ENCODE measurements at regions not wholly inside any gene's neighbourhood (a gene's known extent, or its start where the extent isn't known, plus 50 kb on each side); places are given as distances from the start of the nearest gene placed in this dataset.
A peak's percentile ranks its signal among the peaks of the same experiment; 100 is the strongest.
"Not testable (repeated sequence)": the region's sequence is repeated elsewhere in the genome, so short reads cannot be mapped to it uniquely, and the experiment has no call there.

DNA sequence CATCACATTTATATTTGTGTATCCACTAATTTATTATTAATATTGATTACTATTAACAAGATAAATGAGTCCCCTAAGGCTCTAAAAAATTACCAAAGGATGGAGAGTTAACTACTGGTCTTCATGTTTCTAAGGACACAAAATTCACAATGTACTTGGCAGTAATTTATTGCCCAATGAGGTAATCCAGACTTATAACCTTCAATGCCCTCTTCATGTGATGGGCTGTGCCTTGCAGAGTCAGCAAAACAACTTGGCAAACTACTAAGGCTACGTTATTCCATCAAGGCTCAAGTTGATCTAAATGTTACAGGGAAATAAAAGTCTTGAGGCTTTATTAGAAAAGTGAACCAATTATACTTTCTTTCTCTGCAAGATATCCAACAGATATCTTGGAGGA lies 804.9 kb upstream of the NXPH2 start:
- DNase-seq, result no peak

DNA sequence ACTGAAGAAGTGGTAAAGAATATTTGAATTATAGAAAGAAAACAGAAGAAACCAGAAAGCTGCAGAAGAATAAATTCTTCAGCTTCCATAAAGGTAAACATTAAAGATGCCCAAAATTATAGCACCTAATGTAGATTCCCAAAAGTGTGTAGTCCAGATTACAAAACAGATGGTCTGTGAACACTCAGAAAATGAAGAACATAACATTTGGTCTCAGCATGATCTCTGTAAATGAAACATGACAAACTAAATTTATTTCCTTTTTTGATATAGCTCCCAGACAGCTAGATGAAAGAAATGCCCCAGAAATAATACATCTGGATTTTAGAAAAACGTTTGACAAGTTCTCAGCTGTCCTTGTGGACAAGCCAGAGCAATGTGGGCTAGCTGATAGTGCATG lies 794.2 kb upstream of the NXPH2 start:
- no peak for DNase-seq

DNA sequence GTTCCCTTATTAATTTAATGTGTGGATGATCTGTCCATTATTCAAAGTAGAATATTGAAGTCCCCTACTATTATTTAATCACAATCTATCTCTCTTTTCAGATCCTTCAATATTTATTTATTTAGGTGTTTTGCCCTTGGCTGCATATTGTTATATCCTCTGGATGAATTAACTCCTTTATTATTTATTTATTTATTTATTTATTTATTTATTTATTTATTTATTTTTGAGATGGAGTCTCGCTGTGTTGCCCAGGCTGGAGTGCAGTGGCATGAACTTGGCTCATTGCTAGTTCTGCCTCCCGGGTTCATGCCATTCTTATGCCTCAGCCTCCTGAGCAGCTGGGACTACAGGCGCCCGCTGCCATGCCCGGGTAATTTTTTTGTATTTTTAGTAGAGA lies 776.6 kb upstream of the NXPH2 start:
- DNase-seq, result no peak

- DNase-seq, result no peak
Observed at GRCh38 chr2:139550873-139551272, 770.7 kb upstream of the NXPH2 start.

- DNase-seq, result no peak
Observed at GRCh38 chr2:139550341-139550740, 770.2 kb upstream of the NXPH2 start.

GRCh38 chr2:139544186-139544851 lies 764.1 kb upstream of the NXPH2 start:
- DNase-seq, result no peak

- not testable (repeated sequence) for DNase-seq
Observed at GRCh38 chr2:139538332-139539020, 758.3 kb upstream of the NXPH2 start.

DNA sequence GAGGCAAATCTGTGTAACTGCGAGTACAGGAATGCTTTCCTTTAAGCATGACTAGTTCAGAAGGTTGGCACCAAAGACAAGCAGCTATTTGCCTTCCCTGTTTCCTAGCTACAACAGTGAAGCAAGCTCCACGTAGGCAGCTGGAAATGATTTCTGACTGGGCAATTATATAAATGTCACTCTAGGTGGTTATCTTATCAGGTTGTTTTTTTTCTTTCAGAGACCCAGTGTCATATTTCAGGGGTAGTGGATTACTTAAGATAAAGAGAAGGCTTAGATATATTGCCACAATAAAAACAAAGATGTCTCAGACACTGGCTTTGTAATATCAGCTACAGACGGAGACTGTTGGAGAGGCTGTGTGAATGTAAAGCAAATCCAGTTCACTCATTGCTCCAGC lies 748.9 kb upstream of the NXPH2 start:
- no peak for DNase-seq

DNA sequence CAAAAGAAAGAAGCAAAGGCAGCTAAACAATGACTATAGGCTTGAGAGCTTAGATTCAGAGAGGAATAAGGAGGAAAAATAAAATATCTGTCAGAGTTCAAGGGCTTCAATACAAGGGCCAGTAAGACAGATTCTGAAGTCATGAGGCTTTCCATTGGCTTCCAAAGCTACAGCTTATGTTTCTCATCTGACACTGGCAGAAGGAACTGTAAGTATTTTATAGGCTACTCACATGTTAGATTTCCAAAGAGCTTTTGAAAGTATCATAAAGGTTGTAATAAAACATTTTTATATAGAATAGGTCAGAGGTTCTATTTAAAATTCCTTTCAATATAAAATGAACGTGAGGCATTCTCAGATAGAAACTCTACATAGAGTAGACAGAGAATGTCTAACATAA lies 746.6 kb upstream of the NXPH2 start:
- no peak for DNase-seq

DNA sequence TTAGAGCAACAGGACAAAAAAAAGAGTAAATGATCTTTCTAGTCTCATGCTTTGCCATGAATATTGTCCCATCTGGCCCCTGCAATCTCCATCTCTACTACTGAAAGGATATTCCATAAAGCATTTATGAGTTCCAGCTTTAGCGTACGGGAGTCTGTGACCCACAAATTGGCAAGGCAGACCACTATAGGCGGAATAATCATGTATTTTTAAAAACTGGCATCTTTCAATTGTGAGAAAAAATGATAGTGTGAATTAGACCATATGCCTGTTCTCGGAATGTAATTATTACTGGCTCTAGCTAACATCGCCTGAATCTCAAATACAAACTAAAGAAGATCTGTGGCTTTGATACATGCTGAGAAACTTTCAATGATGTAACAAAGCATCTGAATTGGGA lies 738.1 kb upstream of the NXPH2 start:
- peak in 10 of 58 donors; percentile 2 to 29 (median 6) for DNase-seq

GRCh38 chr2:139514951-139515350 lies 734.8 kb upstream of the NXPH2 start:
- DNase-seq, result no peak

DNA sequence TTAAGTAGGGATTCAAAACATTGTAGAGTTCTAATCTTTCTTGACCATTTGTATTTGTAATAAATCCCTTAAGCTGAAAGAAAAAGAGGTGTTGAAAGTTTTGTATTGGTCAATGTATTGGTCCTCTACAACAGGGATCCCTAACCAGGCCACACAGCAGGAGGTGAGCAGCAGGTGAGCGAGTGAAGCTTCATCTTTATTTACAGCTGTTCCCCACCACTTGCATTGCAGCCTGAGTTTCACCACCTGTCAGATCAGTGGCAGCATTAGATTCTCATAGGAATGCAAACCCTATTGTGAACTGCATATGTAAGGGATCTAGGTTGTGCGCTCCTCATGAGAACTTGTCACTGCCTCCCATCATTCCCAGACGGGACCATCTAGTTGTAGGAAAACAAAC lies 715.7 kb upstream of the NXPH2 start:
- no peak for DNase-seq

- DNase-seq, result no peak
Observed at GRCh38 chr2:139492131-139492680, 712.0 kb upstream of the NXPH2 start.

GRCh38 chr2:139480161-139480650 lies 700.0 kb upstream of the NXPH2 start:
- DNase-seq, result no peak

DNA sequence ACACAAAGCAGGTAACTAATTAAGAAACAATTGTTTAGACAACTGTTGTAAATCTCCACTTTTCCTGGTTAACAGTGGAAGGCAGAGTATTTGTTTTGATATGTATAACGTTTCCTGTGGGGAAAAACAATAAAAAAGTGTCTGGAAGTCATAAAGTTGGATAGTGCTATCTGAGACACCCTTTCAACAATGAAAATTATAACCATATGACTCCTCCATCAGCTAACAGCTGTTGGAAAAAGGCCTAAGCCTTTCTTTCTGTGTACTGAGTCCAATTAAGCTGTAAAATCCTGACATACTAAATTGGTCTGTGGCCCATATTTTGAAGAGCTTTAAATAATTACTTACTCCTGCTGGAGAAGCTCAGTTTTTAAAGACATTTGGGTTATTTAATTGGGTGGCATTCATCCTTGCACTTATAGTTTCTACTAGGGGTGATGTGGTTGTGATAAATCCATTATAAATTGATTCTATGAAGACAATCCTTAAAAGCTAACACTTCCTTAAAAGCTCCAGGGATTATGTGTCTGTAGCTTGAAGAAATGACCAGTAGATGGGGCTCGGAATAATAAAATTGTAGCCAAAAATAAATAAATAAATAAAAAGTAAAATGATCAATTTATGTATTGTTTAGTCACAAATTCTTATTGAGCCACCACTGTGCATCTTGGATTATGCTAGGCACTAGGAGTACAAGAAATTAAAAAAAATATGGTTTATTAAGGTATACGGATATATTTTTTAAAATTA lies 698.1 kb upstream of the NXPH2 start:
- no peak for DNase-seq

DNA sequence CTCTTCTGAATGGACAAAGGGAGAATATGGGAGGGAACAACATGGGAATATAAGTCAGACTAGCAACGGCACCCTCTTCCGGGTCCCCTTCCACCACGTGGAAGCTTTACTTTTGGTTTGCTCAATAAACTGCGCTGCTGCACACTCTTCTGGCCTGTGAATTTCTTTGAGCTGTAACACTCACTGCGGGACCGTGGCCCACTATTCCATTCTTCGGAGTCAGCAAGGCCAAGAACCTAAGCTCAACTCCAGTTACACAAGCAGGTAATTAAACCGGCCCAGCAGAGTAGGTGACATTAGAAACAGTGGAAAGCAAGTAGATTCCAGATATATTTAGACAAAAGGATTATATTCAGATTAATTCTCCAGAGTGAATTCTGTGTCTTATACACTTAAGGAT lies 697.4 kb upstream of the NXPH2 start:
- DNase-seq, result no peak

DNA sequence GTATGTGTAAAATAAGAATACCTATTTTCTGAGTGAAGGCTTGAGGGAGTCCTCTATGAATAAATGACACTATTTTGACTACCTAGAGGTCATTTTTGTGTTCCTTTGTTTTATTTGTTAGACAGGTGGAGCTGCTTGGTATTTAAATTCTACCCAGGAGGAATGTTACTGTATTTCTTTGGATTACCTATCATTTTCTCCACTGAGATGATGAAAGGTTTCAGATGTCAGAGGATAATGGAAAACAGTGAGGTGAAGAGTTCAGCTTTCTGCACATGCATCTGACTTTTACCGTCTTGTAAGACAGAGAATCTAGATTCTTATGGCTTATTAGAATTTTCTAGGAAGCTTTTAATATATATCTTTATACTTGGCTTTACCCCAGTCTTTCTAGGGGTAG lies 689.8 kb upstream of the NXPH2 start:
- no peak for DNase-seq

DNA sequence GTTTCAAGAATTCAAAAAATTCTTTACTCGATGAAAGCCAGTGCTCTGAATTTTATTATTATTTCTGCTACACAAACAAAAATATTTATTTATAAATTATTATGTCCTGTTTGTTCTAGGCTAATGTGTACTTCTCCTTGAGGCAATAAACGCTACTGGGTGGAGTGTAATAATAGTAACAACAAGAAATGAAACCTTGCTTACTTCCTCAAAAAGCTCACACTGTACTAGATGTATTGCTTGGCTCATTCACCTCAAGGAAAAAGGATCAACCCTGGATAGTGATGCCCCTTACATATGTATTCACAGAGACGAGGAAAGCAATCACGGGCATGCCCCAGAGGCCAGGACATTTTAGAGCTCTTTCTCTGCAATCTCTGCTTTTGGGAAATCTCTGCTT lies 685.6 kb upstream of the NXPH2 start:
- no peak for DNase-seq

DNA sequence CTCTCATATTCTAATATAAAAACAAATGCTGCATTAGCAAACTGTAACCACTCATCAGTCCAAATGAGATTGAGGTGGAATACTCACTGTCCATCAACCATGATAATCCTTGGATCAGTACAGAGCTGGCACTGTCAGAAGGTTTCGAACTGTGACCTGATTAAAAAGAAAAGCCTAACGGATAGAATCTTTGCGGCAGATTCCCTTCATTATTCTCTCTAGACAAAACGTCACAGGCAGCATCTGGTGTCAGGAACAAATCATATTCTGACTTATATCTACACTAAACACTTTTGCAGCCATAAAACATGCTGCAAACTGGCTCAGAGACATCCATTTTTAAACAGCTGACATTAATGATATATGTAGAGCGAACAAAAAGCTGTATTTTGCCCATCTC lies 677.7 kb upstream of the NXPH2 start:
- DNase-seq, result no peak

- no peak for DNase-seq
Observed at GRCh38 chr2:139454251-139454650, 674.1 kb upstream of the NXPH2 start.

GRCh38 chr2:139439100-139439499 lies 658.9 kb upstream of the NXPH2 start:
- DNase-seq, result no peak

DNA sequence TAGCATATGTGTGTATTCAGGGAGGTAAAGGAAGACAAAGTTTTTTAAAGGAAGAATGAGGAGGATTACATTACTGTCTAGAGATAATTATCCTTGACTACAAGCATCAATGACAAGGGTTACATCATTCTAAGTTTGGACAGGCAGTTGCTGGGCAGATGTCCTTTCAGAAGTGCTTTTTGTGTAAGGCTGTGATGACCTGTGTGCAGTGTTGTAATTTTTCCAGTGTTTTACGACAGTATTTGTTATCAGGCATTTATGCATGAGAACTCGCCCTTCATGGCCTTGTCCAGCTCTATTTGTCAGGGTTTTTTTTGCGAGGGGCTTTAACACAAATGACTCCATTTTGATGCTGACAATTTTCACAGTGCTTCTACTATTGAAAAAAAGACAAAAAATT lies 658.3 kb upstream of the NXPH2 start:
- DNase-seq, result no peak

Data from anterior cingulate cortex (tissue), 58 donors.